Tibial nerve (tissue), 3 donors: ENCODE measurements at regions not wholly inside any gene's neighbourhood (a gene's known extent, or its start where the extent isn't known, plus 50 kb on each side); places are given as distances from the start of the nearest gene placed in this dataset.

Source experiments
- EP300 ChIP-seq, 2 donors: sonication (generic); formaldehyde crosslinking; IDR thresholded peaks; one replicate each; pipeline ENCODE4 v1.6.1; 2017; ENCODE audit warnings: antibody characterized with exemption in 2 of 2, mild to moderate bottlenecking in 1 of 2
- POLR2A ChIP-seq, 2 donors: fragments of 450-650 bp; IDR thresholded peaks; one replicate each; pipeline ENCODE4 v1.6.1; 2017; ENCODE audit warnings: antibody characterized with exemption in 2 of 2, mild to moderate bottlenecking in 2 of 2, moderate library complexity in 2 of 2

DNA sequence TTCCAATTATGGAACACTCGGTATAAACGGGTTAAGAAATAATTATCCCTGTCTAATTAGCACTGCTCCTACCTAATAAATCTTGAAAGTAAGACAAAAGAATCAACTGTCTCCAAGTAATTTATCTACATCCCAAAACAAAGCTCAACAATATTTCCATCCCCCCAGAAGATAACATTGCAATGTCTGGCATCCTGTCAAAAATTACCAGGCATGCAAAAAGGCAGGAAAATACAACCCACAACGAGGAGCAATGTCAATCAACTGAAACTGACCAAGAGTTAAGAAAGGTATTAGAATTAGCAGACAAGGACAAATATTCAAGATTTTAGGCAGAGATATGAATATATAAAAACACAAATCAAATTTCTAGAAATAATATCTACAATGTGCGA lies 84.5 kb upstream of the SVIL start:
- TF ChIP-seq POLR2A (IDR thresholded peaks at IDR 0.05) (no peak), EP300 (IDR thresholded peaks at IDR 0.05) (no peak)
